Vagina (tissue), 2 donors: ENCODE measurements at regions not wholly inside any gene's neighbourhood (a gene's known extent, or its start where the extent isn't known, plus 50 kb on each side); places are given as distances from the start of the nearest gene placed in this dataset.

ENCODE experiments used
- POLR2A ChIP-seq, 2 donors: fragments of 450-650 bp; IDR thresholded peaks; one replicate each; pipeline ENCODE4 v1.6.1; 2017; ENCODE audit warnings: antibody characterized with exemption in 2 of 2, mild to moderate bottlenecking in 2 of 2, moderate library complexity in 2 of 2
- POLR2AphosphoS5 ChIP-seq, 2 donors: sonication (generic); formaldehyde crosslinking; IDR thresholded peaks; one replicate each; pipeline ENCODE4 v1.9.0; 2017; ENCODE audit warnings: antibody characterized with exemption in 2 of 2, mild to moderate bottlenecking in 2 of 2, low read depth in 1 of 2; ENCODE audit not compliant: insufficient read depth in 1 of 2
- TF ChIP-seq, protein P1 (sequence below), 3 experiments: fragments of 450-650 bp in 2 of 3; fragments of 200-600 bp in 1 of 3; sonication (generic) in 1 of 3; IDR thresholded peaks; one replicate each; pipeline ENCODE4 v1.5.1; 2017 to 2019; ENCODE audit warnings: antibody characterized with exemption in 3 of 3, mild to moderate bottlenecking in 2 of 3, moderate library complexity in 2 of 3

DNA sequence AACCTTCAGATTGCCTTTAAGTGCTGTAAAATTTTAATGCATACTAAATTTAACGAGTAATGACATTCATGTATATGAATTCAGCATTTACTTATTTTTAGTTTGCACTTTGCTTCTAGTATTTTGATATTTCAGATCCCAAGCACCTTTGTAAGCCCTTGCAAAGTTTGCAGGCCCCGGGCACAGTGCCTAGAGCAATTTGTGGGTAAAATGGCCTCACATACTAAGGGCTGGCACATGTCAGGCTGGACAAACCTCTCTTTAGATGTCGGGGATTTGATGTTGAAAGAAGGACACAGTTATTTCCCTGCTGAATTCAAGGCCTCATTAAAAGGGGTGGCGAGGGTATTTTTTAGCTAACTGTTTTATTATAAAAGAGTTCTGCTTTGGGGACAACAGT lies 270.3 kb upstream of the HABP2 start:
- TF ChIP-seq, protein P1, sequence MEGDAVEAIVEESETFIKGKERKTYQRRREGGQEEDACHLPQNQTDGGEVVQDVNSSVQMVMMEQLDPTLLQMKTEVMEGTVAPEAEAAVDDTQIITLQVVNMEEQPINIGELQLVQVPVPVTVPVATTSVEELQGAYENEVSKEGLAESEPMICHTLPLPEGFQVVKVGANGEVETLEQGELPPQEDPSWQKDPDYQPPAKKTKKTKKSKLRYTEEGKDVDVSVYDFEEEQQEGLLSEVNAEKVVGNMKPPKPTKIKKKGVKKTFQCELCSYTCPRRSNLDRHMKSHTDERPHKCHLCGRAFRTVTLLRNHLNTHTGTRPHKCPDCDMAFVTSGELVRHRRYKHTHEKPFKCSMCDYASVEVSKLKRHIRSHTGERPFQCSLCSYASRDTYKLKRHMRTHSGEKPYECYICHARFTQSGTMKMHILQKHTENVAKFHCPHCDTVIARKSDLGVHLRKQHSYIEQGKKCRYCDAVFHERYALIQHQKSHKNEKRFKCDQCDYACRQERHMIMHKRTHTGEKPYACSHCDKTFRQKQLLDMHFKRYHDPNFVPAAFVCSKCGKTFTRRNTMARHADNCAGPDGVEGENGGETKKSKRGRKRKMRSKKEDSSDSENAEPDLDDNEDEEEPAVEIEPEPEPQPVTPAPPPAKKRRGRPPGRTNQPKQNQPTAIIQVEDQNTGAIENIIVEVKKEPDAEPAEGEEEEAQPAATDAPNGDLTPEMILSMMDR (IDR thresholded peaks at IDR 0.05) = no peak
- TF ChIP-seq POLR2A (IDR thresholded peaks at IDR 0.05) (no peak), POLR2AphosphoS5 (IDR thresholded peaks at IDR 0.05; ENCODE audit: insufficient read depth in 1 of 2, low read depth in 1 of 2) (no peak)
